Psoas muscle (tissue), 7 donors: ENCODE measurements at regions not wholly inside any gene's neighbourhood (a gene's known extent, or its start where the extent isn't known, plus 50 kb on each side); places are given as distances from the start of the nearest gene placed in this dataset.
"Not testable (repeated sequence)": the region's sequence is repeated elsewhere in the genome, so short reads cannot be mapped to it uniquely, and the experiment has no call there.

Experiments
- ATAC-seq, 4 donors: fragments of 200-7000 bp; cut with Tn5 transposase; one replicate each; pipeline ENCODE4 v1.9.1; 2020; ENCODE audit warnings: moderate library complexity in 3 of 4, mild to moderate bottlenecking in 2 of 4
- DNase-seq, 2 donors: peaks; one replicate each; pipeline ENCODE4 v3.0.0-alpha.2; 2020
- H3K27ac ChIP-seq: fragments of 200-600 bp; one replicate; pipeline ENCODE4 v1.8.0; 2022
- H3K27me3 ChIP-seq, 3 donors: fragments of 200-600 bp in 1 of 3; one replicate each; pipeline versions ENCODE4 v1.6.1 to v1.8.0; 2013 to 2022; ENCODE audit warnings: low read length in 2 of 3, mild to moderate bottlenecking in 2 of 3, moderate library complexity in 1 of 3; ENCODE audit not compliant: insufficient read depth in 3 of 3
- H3K36me3 ChIP-seq, 2 donors: fragments of 200-600 bp in 1 of 2; one replicate each; pipeline versions ENCODE4 v1.6.1 to v1.8.0; 2013 to 2022; ENCODE audit warnings: low read depth in 1 of 2, mild to moderate bottlenecking in 1 of 2, moderate library complexity in 1 of 2; ENCODE audit not compliant: insufficient read depth in 1 of 2
- H3K4me1 ChIP-seq: fragments of 200-600 bp; one replicate; pipeline ENCODE4 v1.8.0; 2022
- H3K4me3 ChIP-seq: fragments of 200-600 bp; one replicate; pipeline ENCODE4 v1.8.0; 2022; ENCODE audit warnings: mild to moderate bottlenecking
- H3K9me3 ChIP-seq: fragments of 200-600 bp; one replicate; pipeline ENCODE4 v1.8.0; 2022
- CTCF ChIP-seq: fragments of 200-600 bp; IDR thresholded peaks from one replicate; pipeline ENCODE4 v1.8.0; 2022; ENCODE audit warnings: antibody characterized with exemption
- WGBS, 3 donors: extraction: QIAGEN DNeasy Blood & Tissue Kit; methylation state at CpG; one replicate each; pipeline versions ENCODE4 v1.1.6 to v1.1.7; 2013; 5-methylcytosine and 5-hydroxymethylcytosine counted together
- intact Hi-C, 2 donors: fragments of 100-400 bp; cut with DNase I; formaldehyde crosslinking; loops; one replicate each; pipeline versions ENCODE4 v1.11.0 to v1.14.2; 2022
- donor health status: healthy with polysubstance abuse.
- donor health status: DM: no; HTN: no; CAD: no; lungs with moderate emphysema.
- donor health status: Bipolar disorder and iron deficiency.
- donor health status: healthy.
- donor health status: DM: yes; HTN: yes; CAD: no.
- donor health status: DM: no; HTN: no; CAD: no.
- donor health status: DM: yes; HTN: yes; CAD: no.

GRCh38 chr21:10417551-10418002 lies 103.8 kb upstream of the TPTE start:
- H3K9me3 ChIP-seq, intact Hi-C loops, H3K4me1 ChIP-seq, DNase-seq, H3K27ac ChIP-seq, H3K36me3 ChIP-seq, H3K27me3 ChIP-seq, H3K4me3 ChIP-seq: not testable (repeated sequence)
- 72 to 73% (median 73%) methylated on average over 12 of the region's 12 CpGs for WGBS, 3 donors
- peak in 2 of 4 donors; percentile 12 to 23 for ATAC-seq

- H3K27ac ChIP-seq, H3K4me3 ChIP-seq, intact Hi-C loops, H3K9me3 ChIP-seq, H3K36me3 ChIP-seq, DNase-seq, H3K4me1 ChIP-seq, H3K27me3 ChIP-seq: not testable (repeated sequence)
- peak in 2 of 4 donors; percentile 1 to 6 for ATAC-seq
- WGBS, 3 donors = 49 to 51% (median 50%) methylated on average over 4 of the region's 4 CpGs
These were observed 102.9 kb upstream of the TPTE start for GRCh38 chr21:10418250-10419048.

- ATAC-seq, H3K27ac ChIP-seq, intact Hi-C loops, H3K9me3 ChIP-seq, H3K4me3 ChIP-seq, DNase-seq, H3K36me3 ChIP-seq, H3K27me3 ChIP-seq, H3K4me1 ChIP-seq: not testable (repeated sequence)
- 54 to 64% (median 56%) methylated on average over 4 of the region's 4 CpGs for WGBS, 3 donors
These were observed 100.2 kb upstream of the TPTE start for GRCh38 chr21:10421199-10421598.

- H3K4me3 ChIP-seq, ATAC-seq, DNase-seq, H3K27me3 ChIP-seq, H3K4me1 ChIP-seq, H3K9me3 ChIP-seq, H3K36me3 ChIP-seq, intact Hi-C loops, H3K27ac ChIP-seq: not testable (repeated sequence)
- 36 to 47% (median 44%) methylated on average over 2 of the region's 2 CpGs for WGBS, 3 donors
These were observed 99.8 kb upstream of the TPTE start for GRCh38 chr21:10421601-10422000.

GRCh38 chr21:10424097-10424886 lies 97.1 kb upstream of the TPTE start:
- WGBS, 3 donors = 57 to 60% (median 59%) methylated on average over 4 of the region's 4 CpGs
- H3K27ac ChIP-seq, H3K27me3 ChIP-seq, H3K4me1 ChIP-seq, intact Hi-C loops, H3K36me3 ChIP-seq, H3K4me3 ChIP-seq, DNase-seq: not testable (repeated sequence)
- peaks cover 10% of the 10 kb centered on the region for H3K9me3 ChIP-seq
- peak in 3 of 4 donors; percentile 4 to 7 (median 4) for ATAC-seq

GRCh38 chr21:10424887-10425145 lies 96.6 kb upstream of the TPTE start:
- peak in 2 of 4 donors; percentile 35 to 47 for ATAC-seq
- H3K27ac ChIP-seq, H3K4me3 ChIP-seq, DNase-seq, H3K27me3 ChIP-seq, H3K36me3 ChIP-seq, intact Hi-C loops, H3K4me1 ChIP-seq, H3K9me3 ChIP-seq: not testable (repeated sequence)
- whole genome bisulfite sequencing, 3 donors = 13 to 50% (median 24%) methylated on average over 1 of the region's 2 CpGs

- no peaks in the 10 kb centered on the region for H3K4me1 ChIP-seq
- H3K36me3 ChIP-seq = no peaks in the 10 kb centered on the region
- no peak for TF ChIP-seq CTCF
- peaks cover 8% of the 10 kb centered on the region for H3K9me3 ChIP-seq
- no peak for ATAC-seq
- H3K27ac ChIP-seq = no peak overlapping the region
- intact Hi-C loops = no loop called here
- no peaks in the 10 kb centered on the region for H3K27me3 ChIP-seq
- H3K4me3 ChIP-seq = no peak overlapping the region
- DNase-seq = no peak
- 67 to 70% (median 69%) methylated on average over 3 of the region's 3 CpGs for whole genome bisulfite sequencing, 3 donors
These were observed 95.5 kb upstream of the TPTE start for GRCh38 chr21:10425856-10426255.

GRCh38 chr21:10426812-10427211 lies 94.6 kb upstream of the TPTE start:
- H3K4me1 ChIP-seq, ATAC-seq, DNase-seq, H3K4me3 ChIP-seq, H3K27ac ChIP-seq, H3K9me3 ChIP-seq, H3K27me3 ChIP-seq, H3K36me3 ChIP-seq, intact Hi-C loops: not testable (repeated sequence)
- WGBS, 3 donors = 18 to 38% (median 34%) methylated on average over 2 of the region's 2 CpGs

- intact Hi-C loops, H3K27me3 ChIP-seq, H3K4me1 ChIP-seq, H3K4me3 ChIP-seq, H3K27ac ChIP-seq, ATAC-seq, DNase-seq, H3K36me3 ChIP-seq: not testable (repeated sequence)
- H3K9me3 ChIP-seq = peaks cover 11% of the 10 kb centered on the region
- 55 to 65% (median 64%) methylated on average over 6 of the region's 6 CpGs for WGBS, 3 donors
These were observed 94.1 kb upstream of the TPTE start for GRCh38 chr21:10427277-10427676.

- H3K4me1 ChIP-seq, H3K4me3 ChIP-seq, intact Hi-C loops, H3K36me3 ChIP-seq, H3K27me3 ChIP-seq, H3K27ac ChIP-seq, DNase-seq: not testable (repeated sequence)
- peaks cover 11% of the 10 kb centered on the region for H3K9me3 ChIP-seq
- peak in 1 of 4 donors; percentile 4 for ATAC-seq
- WGBS, 3 donors = 10 to 14% (median 13%) methylated on average over 1 of the region's 1 CpG
These were observed 92.3 kb upstream of the TPTE start for GRCh38 chr21:10428981-10429534.
